NCI-H2227 treated with DMSO at 0.1 percent for 48 hours (cell line): ENCODE measurements at regions not wholly inside any gene's neighbourhood (a gene's known extent, or its start where the extent isn't known, plus 50 kb on each side); places are given as distances from the start of the nearest gene placed in this dataset.

ENCODE experiments used
- DNase-seq: peaks from one replicate; lab custom pipeline; 2025; lab: John Stamatoyannopoulos, UW

DNA sequence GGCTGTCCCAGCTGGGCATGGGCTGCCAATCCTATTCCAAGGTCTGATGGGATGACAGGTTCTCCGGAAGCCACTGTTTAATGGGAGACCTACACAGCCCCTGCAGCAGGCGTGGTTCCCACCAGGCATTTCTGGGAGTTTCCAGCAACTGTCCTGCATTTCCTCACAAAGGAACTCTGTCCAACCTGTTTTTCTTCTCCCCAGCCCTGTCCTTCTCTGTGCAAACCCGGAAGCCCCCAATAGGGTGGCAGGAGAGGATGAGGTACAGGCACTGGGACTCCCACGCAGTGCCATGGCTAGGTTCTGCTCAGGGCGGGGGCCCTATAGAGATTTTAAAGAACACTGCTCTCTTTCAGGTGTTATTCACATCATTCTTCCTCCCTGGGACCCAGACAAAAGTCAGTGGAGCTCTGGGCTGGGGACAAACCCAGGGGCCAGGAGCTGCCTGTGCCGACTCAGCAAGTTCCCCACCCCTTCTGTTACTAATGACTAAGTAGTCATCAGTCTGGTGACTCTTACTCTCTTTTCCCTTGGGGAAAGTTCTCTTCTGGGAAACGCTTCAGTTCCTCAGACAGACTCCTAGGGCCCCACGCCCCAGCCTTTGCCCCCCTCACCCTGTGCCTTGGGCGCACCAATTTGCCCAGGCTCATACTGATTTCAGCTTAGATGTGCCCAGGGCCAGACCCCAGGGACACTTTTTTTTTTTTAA is 97.7 kb downstream of the CD47 start:
- DNase-seq: no peak

DNA sequence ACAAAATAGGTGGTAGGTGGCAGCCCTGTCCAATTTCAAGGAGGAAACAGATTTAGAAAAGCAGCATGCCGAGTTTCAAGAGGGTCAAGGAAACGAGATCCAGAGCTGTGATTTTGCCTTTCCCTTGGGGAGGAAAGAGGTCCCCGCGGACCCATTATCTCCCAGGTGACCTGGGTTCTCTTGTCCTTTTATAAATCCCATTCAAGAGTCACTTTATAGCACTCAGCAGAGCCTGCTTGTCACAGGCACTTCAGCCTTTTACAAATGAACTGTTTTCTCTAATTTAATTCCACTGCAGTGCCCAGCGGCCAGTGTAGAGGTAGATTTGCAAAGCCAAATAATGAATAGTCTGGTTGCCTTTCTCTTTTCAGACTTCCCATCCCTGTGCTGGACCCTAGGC is 99.9 kb downstream of the CD47 start:
- DNase-seq: no peak

DNA sequence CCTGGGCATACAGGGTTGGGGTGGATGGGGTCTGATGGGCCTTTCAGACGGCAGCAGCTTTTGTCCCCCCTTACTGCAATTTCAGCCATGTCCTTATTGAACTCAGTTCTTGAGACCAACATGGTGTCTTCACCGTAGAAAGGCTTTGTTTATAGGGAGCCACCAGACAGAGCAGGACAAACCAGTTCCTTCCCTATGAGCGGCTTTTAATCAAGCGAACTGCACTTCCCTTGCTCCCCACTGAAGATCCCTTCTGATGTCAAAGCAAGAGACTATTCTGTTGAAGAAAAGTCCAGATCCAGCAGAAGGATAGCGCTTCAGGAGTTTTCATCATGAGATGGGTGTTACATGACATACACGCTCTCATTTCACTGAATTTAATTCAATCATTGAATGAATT is 100.4 kb downstream of the CD47 start:
- DNase-seq: no peak

DNA sequence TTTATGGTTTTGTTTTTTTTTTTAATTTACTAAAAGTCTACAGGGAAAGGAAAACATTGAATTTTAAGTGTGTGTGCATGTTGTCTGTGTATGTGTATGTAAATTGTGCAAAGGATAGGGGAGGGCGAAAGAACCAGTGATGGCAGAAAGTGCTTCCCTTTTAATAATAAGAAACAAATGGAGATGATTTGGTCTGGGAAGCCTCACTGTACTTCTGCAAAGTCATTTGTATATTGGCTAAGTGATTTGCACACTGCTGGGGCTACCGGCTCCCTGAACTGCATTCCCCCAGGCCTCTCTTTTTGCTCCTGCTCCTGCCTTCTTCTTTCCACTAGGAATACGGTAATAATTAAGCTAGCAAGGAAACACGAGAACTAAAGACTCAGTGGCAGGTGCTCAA is 101.2 kb downstream of the CD47 start:
- no peak for DNase-seq

DNA sequence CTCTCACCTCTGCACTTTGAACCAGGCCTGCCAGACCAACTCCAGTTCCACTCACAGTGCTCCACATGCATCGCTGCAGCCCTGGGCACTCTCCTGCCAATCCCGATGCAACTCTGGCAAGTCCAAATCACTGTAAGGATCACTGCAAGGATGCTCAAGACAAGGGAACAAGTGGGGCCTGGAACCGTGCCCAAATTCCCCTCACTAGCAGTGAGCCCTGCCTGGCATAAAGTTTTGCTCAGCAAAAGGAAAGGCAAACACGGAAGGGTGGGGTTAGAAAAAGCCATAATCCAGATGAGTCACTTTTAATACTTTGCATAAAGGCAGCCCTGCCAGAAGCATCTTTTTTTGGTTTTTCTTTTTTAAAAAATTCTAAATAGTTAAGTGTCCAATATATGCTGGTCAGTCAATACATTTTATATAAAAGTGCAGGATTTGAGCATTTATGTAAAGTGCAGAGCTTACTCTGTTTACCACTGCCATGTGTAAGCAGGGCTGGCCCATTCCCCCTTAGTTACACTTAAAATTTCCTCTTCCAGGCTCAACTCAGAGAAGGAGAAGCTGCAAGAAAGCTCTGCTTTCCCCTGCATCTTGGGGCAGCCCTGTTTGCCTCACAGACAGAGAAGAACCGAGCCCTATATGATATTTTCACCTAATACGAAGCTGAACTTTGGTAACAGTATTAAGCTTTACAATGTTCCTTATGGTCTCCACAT is 102.2 kb downstream of the CD47 start:
- DNase-seq: no peak

DNA sequence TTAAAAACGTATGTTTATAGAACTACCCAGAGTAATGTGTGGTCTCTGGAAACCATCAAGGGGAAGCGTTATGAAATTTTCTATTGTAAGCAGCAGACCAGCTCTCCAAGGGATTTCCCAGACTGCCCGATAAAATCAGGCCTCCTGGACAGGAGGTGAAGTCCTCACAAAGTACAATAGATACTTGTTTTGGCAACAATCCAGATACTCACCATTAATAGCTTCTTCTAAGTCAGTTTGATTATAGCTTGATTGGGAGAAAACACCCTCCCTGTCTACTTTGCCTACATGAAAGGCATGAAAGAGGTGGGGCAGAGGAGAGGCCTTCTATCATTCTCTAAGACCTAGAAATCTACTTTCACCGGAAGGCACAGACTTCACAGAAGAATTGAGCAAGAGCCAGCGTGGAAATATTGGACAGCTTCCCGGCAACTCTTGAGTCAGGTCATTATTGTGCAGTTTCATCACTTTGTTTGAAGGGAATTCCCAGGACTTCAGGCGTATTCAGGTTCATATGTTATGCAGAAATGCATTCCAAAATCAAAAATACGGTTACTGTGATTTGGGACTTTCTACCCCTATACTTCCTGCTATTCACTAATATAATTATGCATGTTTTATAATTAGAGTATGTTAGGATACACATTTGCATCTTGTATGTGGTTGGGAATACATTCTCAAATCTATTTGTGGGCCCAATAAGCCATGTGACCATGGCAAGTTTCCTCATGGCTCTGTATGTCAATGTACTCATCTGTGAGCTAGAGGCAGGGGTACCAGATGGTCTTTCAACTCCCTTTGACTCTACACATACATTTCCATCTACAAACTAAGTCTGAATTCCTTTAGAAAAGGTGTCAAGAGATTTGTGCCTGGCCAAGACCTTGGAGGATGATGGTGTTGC is 103.5 kb downstream of the CD47 start:
- peak; percentile 7 for DNase-seq

DNA sequence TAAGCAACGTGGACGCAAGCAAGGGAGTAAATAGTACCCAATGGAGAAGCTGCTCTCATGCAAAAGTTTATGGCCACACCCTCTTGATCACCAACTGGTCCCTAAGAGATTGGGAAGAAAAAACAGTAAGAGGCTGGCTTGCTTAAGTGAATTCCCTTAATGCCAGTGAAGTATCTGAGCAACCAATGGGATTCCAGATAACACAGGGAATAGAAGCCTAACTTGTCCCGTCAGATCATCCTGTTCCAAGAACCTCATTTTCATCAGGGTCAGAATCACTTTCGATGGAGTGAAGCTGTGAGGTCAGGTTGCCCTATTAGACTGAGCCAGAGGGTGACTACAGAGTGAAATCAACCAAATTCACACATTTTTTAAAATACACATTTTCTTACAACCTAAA is 104.3 kb downstream of the CD47 start:
- no peak for DNase-seq

DNA sequence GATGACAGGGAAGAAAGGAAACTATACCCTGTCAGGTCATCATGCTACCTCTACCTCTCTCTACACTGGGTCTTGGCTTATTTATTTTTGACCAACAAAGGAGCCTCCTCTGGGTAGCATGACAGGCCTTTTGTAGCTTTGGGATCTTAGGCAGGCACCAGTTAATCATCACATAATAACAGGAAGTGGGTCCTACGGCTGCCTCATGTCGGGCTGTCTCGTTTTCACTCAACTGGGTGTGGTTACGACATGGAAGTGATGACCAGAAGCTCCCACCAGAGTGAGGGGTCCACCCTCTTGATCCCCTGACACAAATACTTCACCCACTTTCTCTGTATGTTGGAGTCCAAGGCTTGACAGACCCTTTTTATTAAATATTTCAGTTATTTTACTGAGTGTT is 105.3 kb downstream of the CD47 start:
- DNase-seq: no peak

DNA sequence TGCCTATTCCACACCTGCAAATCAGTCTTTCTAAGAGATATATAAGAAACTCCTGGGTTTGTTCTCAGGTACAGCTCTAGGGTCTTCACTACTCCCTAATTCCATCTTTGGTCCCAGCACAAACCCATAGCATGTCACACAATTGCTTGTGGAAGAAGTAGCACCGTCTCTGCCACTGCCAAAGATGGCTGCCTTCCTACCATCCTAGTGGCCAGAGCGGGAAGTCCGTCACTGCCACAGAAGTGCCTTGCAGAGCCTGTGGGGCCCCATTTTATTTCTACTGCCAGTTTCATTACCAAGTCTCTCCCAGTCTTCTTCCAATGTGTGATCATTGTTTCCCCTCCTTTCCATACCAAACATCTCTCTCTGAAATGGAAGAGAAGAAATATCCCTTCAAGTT is 107.6 kb downstream of the CD47 start:
- no peak for DNase-seq

DNA sequence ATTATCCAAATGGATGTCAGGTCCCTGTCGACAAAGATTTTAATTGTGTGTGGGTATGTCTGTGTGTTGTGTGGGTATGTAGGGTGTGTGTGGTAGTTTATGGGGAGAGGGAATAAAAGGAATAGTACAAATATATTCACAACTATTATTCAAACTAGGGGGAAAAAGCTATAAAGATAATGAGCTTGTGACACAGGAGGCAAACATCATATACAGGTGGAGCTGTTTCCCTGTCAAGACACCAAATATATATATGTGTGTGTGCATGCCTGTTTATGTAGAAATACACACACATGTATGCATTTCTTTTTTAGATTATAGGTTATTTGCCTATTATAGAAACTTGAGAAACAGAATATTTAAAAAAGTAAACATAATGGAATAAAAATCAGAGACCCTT is 108.7 kb downstream of the CD47 start:
- no peak for DNase-seq

DNA sequence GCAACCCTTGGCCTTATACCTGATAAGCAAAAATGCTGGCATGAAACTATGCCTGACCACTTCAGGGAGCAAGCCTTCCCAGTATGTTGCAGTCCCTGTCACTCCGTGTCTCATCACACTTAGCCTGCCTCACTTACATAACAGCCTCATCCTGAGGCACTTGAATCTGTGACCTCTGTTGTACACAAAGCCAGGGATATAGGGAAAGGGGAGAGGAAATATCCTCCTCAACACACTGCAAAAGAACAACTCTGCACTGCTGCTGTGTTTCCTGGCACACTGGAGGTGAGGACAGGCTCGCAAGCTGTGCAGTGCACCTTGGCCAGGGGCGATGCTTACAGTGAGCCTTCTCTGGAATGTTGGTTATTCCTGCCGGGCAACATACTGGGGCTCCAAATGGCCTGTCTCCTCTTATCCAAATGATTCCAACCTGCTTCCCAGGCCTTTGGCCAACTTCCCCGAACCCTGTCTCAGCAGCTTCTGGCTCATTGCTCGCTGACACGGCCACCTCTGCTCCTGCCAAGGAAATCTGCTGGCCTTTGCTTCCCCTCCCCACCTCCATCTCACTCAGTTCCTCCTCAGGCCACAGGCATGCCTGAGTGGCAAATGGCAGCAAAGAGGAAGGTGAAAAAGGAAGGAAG is 109.2 kb downstream of the CD47 start:
- no peak for DNase-seq

DNA sequence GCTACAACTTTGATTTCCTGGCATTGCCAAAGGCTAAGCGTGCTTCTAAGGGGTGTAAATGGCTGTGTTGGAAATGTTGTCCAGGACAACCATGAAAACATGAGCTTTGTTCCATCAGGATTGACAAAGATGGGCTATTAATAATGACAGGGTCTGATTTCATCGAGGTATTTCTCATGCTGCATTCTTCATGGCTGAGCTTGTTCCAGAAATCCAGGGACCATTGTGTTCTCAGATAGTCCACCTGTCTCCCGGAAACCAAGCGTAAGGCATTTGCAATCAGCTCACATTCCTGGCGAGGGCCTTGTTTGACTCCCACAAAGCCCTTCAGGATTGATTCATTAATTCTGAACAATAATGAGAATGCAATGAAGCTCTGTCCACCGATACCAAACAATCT is 111.3 kb downstream of the CD47 start:
- no peak for DNase-seq

DNA sequence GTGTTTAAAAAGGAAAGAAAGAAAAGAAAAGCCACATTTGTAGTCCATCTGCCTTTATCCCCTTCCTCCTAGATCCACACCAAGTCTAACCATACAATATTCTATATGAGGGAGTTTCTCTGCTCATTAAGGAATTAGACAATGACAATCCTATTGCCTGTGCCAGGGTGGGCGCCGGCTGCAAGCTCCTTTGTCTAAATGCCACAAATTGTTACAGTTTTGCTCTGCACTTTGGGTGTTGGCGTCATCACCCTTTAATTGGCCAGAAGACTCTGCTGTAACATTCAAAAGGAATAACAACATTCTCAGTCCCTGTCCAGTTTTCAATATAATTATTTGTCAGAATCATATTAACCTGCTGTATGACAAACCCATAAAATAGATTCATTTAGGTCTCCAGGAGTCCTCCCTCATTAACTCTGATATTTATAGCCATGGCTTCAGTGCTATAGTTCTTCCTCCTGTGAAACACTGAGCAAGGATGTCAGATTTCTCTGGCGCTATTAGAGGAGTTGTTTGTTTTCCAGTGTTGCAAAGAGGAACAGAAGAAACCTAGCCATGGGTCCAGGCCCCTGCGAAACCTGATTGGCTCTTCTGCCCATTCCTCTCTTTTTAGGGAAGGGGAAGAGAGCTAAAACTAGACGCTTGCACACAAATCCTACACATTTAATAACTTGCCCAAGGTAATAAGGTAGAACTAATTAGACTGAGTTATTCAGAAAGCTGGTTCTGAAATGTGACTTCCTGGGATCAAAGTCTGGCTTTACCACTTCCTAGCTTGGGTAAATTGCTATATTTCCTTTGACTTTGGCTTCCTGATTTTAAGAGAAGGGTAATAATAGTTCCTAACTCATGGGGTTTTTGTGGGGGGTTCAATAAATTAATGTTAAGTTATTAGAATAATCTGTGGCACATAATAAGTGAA is 112.4 kb downstream of the CD47 start:
- DNase-seq: no peak

DNA sequence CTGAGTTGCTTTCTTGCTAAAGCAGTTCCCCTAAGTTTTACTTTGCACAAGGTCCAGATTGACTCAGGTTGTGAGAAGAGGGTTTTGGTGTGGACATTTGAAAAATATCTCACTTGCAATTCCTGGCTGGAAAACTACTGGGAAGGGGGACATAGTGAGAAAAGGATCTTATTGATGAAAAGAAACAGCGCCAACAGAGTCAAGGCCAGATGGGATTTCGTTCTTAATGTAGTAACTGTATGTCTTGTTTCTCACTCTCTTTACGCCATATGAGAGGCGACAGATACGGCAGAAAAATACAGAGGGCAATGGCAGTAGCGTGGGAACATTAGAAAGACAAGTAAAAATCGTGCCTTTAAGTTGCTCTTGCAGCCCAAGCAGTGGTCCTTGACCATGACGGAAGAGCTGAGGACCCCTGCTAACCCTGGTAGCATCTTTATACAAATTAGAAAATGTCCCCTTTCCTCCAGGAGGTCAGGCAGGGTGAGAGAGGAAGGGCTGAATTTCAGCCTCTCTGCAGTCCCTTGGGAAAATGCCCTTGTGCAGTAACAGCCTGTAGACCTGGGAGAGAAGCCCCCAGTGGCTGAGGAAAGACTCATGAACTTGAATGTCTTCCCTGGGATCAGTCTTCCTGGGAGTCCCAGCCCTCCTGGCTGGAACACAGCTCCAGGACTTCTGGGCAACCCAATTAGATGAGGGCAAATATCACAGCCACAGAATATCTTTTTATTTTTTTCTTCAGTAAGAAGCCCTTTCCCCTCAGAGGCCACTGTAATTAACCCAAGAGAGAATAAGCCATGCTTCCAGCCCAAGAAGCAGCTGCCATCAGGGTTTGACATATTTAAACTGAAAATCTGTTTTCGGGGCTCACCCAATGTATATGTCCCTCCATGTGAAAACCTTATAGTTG is 113.4 kb downstream of the CD47 start:
- no peak for DNase-seq

DNA sequence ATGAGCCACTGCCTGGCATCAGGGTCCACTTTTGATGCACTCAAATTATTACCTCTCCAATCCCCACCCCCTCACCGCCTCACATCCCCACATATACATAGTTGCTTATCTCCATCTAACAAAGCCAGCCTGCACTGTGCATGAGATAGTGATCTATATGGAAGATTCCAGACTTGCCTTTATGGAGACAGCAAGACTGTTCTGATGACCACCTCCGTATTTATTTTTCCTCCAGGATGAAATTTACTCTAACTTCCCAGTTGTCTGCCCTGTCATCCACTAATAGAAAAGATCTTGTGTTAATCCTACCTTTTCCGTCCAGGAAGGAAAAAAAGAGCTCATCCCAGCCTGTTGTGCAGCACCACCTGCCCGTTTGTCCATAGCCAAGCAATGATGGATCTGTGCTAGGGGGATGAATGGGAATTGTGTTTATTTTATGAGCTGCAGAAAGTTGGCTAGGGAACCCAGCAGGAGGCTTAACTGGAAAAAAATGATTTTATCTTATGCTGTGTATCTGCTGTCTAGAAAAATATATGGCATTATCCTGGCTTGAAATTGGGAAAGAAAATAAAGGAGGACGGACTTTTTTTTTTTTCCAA is 114.5 kb downstream of the CD47 start:
- DNase-seq: no peak

DNA sequence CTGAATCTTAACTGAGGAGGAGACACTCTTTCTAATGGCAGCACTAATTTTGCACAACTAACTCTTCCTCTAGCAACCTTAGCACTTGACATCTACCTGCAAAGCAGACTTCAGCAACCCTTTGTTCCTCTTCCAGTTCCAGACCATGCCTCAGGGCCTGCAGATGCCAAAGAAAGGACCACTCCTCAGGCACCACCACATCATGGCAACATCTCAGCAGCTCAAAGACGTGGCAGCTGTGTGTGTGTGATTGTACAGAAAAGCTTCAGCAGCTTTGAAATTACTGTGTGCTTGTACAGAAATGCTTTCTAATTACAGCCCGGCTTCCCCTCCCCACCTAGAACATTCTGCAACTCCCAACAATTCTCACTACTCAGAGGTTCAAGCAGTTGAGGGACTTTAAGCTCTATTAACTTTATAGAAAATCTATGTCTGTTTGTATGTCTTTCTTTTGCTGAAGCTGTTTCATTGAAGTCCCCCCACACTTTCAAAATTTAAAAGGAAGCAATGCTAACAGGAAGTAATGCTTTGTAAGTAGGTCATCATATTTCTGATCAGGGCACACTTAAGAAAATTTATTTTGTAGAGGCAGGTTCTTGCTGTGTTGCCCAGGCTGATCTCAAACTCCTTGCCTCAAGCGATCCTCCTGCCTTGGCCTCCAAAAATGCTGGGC is 115.2 kb downstream of the CD47 start:
- no peak for DNase-seq

DNA sequence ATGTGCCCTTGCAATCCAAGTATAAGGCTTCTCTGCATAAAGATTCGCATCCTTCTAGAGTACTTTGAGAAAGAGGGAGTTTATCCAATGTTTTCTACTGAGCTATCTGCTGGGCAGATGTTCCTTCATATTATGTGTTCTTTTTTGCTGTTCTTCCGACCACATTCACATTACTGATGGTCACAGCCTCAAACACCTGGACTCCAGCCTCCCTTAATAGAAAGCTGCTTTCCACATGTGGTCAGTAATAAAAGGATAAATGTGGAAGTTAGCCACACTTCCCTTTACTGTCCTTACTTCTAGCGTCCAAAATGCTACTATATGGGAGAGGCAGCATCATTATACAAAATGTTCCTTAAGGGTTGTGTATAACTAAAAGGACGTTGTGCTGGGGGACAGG is 116.9 kb downstream of the CD47 start:
- no peak for DNase-seq

DNA sequence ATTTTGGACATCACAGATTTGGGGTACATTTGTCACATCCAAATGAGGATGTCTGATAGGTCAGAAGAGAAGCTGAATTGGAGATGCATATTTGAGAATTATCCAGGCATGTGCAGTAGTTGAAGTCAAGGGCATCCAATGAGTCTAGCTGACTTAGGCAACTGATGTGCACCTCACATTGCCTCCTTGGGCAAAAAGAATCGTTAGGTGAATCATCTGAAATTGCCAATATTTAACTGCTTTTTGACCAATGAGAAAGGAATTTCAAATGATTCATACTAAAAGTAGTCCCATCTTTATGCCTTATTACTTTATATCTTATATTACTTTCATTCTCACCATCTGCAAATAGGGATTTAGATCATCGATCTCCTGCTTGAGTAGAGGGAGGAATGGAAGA is 117.7 kb downstream of the CD47 start:
- no peak for DNase-seq

DNA sequence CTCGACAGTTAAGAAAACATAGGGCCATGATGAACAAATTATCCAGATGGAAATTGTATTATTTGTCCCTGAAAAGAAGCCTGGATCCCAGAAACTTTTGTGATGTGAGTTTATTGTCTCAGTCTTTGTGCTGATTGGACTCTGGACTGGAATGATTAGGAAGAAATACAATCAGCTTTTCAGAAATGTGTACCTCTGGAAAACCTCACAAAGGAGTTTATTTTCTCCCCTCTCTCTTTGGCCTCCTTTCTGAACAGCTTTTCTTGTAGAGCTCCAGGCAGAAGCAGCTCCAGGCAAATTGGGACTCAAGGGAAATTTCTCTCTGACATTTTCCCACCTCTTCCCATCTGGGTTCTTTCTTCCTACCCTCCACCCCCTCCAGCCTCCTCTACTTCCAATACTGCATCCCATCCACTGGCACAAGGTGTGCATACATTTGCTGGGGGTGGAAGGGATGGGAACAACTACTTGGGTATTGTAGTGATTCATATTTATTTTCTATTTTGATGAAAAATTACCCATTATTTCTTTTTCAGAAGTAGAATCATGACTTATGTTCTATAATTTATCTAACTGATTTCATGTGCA is 119.7 kb downstream of the CD47 start:
- DNase-seq: no peak
